ENCODE measurements at regions not wholly inside any gene's neighbourhood (a gene's known extent, or its start where the extent isn't known, plus 50 kb on each side); places are given as distances from the start of the nearest gene placed in this dataset.

DNA sequence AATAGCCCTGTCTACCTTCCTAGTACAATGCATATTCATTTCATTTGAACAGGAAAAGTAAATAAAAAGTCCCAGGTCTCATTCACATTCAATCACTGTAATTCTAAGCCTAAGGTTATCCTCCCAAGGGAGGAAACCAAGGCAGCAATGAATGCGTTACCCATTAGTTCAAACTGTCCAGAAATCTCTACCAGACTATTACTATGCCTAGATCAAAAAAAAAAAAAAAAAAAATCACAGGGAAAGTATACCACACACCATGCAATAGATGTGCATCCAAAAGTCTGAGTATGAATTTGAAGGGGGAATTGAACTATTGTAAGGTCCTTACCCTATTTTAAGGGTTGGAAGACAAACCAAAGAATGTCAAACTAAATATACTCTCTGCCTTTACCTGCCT, 598.0 kb upstream of the API5 start:
- no peak overlapping the region for H3K9ac ChIP-seq (ENCODE audit: low read depth in 2 of 2, low read length in 2 of 2)
- H3K36me3 ChIP-seq = no peaks in the 10 kb centered on the region
- intact Hi-C loops (cut with DNase I) = no loop called here
- no peak overlapping the region for H3K27ac ChIP-seq
- H3K4me3 ChIP-seq = no peak overlapping the region
- no peaks in the 10 kb centered on the region for H3K27me3 ChIP-seq
- TF ChIP-seq, protein P1, sequence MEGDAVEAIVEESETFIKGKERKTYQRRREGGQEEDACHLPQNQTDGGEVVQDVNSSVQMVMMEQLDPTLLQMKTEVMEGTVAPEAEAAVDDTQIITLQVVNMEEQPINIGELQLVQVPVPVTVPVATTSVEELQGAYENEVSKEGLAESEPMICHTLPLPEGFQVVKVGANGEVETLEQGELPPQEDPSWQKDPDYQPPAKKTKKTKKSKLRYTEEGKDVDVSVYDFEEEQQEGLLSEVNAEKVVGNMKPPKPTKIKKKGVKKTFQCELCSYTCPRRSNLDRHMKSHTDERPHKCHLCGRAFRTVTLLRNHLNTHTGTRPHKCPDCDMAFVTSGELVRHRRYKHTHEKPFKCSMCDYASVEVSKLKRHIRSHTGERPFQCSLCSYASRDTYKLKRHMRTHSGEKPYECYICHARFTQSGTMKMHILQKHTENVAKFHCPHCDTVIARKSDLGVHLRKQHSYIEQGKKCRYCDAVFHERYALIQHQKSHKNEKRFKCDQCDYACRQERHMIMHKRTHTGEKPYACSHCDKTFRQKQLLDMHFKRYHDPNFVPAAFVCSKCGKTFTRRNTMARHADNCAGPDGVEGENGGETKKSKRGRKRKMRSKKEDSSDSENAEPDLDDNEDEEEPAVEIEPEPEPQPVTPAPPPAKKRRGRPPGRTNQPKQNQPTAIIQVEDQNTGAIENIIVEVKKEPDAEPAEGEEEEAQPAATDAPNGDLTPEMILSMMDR (IDR thresholded peaks at IDR 0.05) = no peak
- DNase-seq = no peak
- no peaks in the 10 kb centered on the region for H3K9me3 ChIP-seq
- no peaks in the 10 kb centered on the region for H3K4me1 ChIP-seq

DNA sequence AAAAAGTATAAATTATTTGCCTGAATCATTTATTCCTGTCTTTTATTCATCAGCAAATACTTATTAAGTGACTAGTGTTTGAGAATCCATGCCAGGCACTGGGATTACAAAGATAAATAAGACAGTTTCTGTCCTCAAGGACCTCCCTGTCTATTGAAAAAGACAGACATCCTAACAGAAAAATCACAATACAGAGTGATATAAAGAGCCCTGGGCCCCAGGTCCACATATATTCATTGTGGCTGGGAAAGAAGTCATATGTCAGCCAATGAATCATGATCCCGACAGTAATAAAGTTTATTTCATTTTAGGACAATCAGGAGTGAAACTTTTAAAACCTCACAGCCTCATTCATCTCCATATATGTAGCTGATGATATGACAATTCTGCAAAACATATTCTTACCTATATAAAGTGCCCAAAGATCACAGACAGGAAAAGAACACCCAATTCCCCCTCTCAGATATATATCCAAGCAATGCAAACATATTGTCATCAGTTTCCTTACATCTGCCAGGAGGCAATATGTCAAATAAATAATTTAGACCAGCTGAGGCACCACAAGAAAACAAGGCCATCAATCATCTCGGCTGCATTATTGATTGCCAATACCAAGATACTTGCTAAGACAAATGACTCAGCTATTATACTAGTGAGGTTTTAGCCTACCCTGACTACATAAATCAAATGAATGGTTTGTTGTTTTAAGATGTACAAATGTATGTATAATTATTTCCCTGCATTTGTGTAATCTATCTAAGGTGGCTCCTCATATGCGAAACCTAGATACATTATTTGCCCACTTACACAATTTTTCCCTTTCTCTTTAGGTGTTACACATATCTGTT, 590.9 kb upstream of the API5 start:
- no peaks in the 10 kb centered on the region for H3K4me1 ChIP-seq
- no peaks in the 10 kb centered on the region for H3K9me3 ChIP-seq
- no peaks in the 10 kb centered on the region for H3K27me3 ChIP-seq
- DNase-seq = no peak
- intact Hi-C loops (cut with DNase I) = no loop called here
- TF ChIP-seq, protein P1 (IDR thresholded peaks at IDR 0.05) = no peak
- no peak overlapping the region for H3K27ac ChIP-seq
- no peak overlapping the region for H3K4me3 ChIP-seq
- H3K36me3 ChIP-seq = no peaks in the 10 kb centered on the region
- H3K9ac ChIP-seq (ENCODE audit: low read depth in 2 of 2, low read length in 2 of 2) = no peak overlapping the region

DNA sequence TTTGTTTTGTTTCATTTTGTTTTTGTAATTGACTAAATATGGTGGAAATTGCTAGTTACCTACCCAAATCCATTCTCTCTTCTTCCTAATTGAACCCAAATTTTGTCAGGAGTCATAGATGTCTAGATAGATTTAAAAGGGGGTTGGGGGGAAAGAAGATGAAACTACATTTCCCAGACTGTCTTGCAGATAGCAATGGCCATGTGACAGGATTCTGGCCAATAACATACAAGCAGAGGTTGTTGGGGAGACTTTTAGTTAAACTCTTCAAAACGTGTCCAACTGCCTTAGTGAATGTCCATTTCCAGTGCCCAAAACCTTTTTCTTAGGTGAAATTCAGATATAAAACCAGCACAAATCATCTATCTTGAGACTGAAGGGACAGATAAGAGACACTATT, 583.9 kb upstream of the API5 start:
- no peaks in the 10 kb centered on the region for H3K4me1 ChIP-seq
- H3K27ac ChIP-seq = no peak overlapping the region
- H3K36me3 ChIP-seq = no peaks in the 10 kb centered on the region
- TF ChIP-seq, protein P1 (IDR thresholded peaks at IDR 0.05) = no peak
- H3K27me3 ChIP-seq = no peaks in the 10 kb centered on the region
- no peak overlapping the region for H3K4me3 ChIP-seq
- no peaks in the 10 kb centered on the region for H3K9me3 ChIP-seq
- H3K9ac ChIP-seq (ENCODE audit: low read depth in 2 of 2, low read length in 2 of 2) = no peak overlapping the region
- intact Hi-C loops (cut with DNase I) = no loop called here
- no peak for DNase-seq

DNA sequence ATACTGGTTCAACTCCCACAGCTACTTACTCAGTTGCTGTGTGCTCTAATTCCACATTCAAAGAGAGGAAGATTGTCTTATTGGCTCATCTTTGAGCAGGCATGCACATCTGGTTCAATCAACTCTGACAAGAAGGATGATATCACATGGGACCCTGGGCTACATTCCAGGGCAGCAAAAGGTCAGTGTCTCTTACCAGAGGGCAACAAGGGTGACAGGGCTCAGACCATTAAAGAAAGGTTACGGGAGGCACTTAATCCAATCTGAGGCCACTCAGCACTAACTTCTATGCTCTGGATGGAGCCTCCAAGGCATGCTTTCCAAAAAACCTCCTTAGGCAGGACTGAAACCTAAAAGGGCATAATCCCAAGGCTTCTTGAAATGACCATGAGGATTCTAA, 549.4 kb upstream of the API5 start:
- no peak overlapping the region for H3K27ac ChIP-seq
- intact Hi-C loops (cut with DNase I) = no loop called here
- TF ChIP-seq, protein P1 (IDR thresholded peaks at IDR 0.05) = no peak

DNA sequence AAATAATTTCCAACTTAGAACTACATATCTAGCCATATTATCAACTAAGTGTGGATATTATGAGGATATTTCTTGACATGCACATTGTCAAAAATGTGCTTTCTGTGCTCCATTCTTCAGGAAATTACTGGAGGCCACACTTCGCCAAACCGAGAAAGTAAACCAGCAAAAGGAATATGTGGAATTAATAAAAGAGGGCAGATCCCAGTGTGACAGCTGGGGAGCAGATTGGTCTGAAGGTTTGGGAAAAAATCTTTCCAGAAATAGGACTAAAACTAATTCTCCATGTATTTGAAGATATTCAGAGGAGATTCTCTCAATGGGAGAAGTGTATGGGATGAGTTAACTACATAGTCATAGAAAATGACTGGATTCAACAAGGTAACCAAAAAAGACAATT, 546.9 kb upstream of the API5 start:
- no peak for DNase-seq
- H3K4me1 ChIP-seq = no peaks in the 10 kb centered on the region
- no peak overlapping the region for H3K4me3 ChIP-seq
- no peaks in the 10 kb centered on the region for H3K36me3 ChIP-seq
- no peak overlapping the region for H3K27ac ChIP-seq
- no peaks in the 10 kb centered on the region for H3K9me3 ChIP-seq
- H3K27me3 ChIP-seq = no peaks in the 10 kb centered on the region
- TF ChIP-seq, protein P1 (IDR thresholded peaks at IDR 0.05) = no peak
- no peak overlapping the region for H3K9ac ChIP-seq (ENCODE audit: low read depth in 2 of 2, low read length in 2 of 2)
- intact Hi-C loops (cut with DNase I) = no loop called here

More for the DNA sequence above, 549.4 kb upstream of the API5 start:
- Histone ChIP-seq H3K9ac (ENCODE audit: low read depth in 2 of 2, low read length in 2 of 2) (no peak overlapping the region), H3K27me3 (no peaks in the 10 kb centered on the region), H3K36me3 (no peaks in the 10 kb centered on the region), H3K4me1 (no peaks in the 10 kb centered on the region), H3K4me3 (no peak overlapping the region), H3K9me3 (no peaks in the 10 kb centered on the region)
- DNase-seq = no peak
